DND-41 (cell line): ENCODE measurements at regions not wholly inside any gene's neighbourhood (a gene's known extent, or its start where the extent isn't known, plus 50 kb on each side); places are given as distances from the start of the nearest gene placed in this dataset.

ENCODE experiments used
- ATAC-seq: fragments of 200-7000 bp; cut with Tn5 transposase; 3 replicates; pipeline ENCODE4 v1.9.1; 2021; ENCODE audit warnings: low read depth; ENCODE audit not compliant: insufficient read depth
- DNase-seq: peaks from one replicate; pipeline ENCODE4 v3.0.0-alpha.2; 2020
- H2AFZ ChIP-seq: 2 replicates; pipeline ENCODE4 v1.6.0; 2012; ENCODE audit warnings: low read depth, low read length
- H3K27ac ChIP-seq: 2 replicates; pipeline ENCODE4 v1.5.1; 2012; ENCODE audit warnings: low read length, inconsistent platforms
- H3K27me3 ChIP-seq: fragments of 200-600 bp; sonication (generic); 2 replicates; pipeline ENCODE4 v1.6.0; 2012; ENCODE audit warnings: low read length, mild to moderate bottlenecking, inconsistent platforms; ENCODE audit not compliant: insufficient read depth, poor library complexity
- H3K36me3 ChIP-seq: 2 replicates; pipeline ENCODE4 v1.5.1; 2012; ENCODE audit warnings: low read length, inconsistent platforms; ENCODE audit not compliant: insufficient read depth
- H3K4me1 ChIP-seq: 2 replicates; pipeline ENCODE4 v1.5.1; 2012; ENCODE audit warnings: mild to moderate bottlenecking, low read length; ENCODE audit not compliant: insufficient read depth
- H3K4me2 ChIP-seq: 2 replicates; pipeline ENCODE4 v1.6.0; 2012; ENCODE audit warnings: mild to moderate bottlenecking, moderate library complexity, low read length, inconsistent platforms; ENCODE audit not compliant: insufficient read depth
- H3K4me3 ChIP-seq, 2 experiments: fragments of 200-600 bp in 1 of 2; shearing (Covaris generic) in 1 of 2; 2 replicates each; pipeline ENCODE4 v1.5.1; 2012 to 2016; ENCODE audit warnings: inconsistent platforms in 2 of 2, low read length in 2 of 2, mild to moderate bottlenecking in 2 of 2, low read depth in 1 of 2, moderate library complexity in 1 of 2
- H3K79me2 ChIP-seq: 2 replicates; pipeline ENCODE4 v1.6.0; 2012; ENCODE audit warnings: low read length, inconsistent platforms; ENCODE audit not compliant: insufficient read depth
- H3K9ac ChIP-seq: 2 replicates; pipeline ENCODE4 v1.6.0; 2012; ENCODE audit warnings: low read depth, mild to moderate bottlenecking, inconsistent platforms, low read length, moderate library complexity
- H3K9me3 ChIP-seq: 2 replicates; pipeline ENCODE4 v1.5.1; 2012; ENCODE audit warnings: low read length, moderate library complexity, mild to moderate bottlenecking, inconsistent platforms; ENCODE audit not compliant: insufficient read depth, severe bottlenecking
- H4K20me1 ChIP-seq: 2 replicates; pipeline ENCODE4 v1.6.0; 2012; ENCODE audit warnings: low read length; ENCODE audit not compliant: insufficient read depth
- EZH2 ChIP-seq: IDR thresholded peaks from 3 replicates; pipeline ENCODE4 v1.6.1; 2012; ENCODE audit warnings: borderline replicate concordance, low read depth, mild to moderate bottlenecking, moderate library complexity, low read length, inconsistent platforms; ENCODE audit not compliant: severe bottlenecking
- TF ChIP-seq, protein P1 (sequence below): IDR thresholded peaks from 2 replicates; pipeline ENCODE4 v1.5.1; 2012; ENCODE audit warnings: borderline replicate concordance, low read length, moderate library complexity, mild to moderate bottlenecking; ENCODE audit not compliant: poor library complexity, severe bottlenecking; ENCODE audit errors: extremely low read depth

DNA sequence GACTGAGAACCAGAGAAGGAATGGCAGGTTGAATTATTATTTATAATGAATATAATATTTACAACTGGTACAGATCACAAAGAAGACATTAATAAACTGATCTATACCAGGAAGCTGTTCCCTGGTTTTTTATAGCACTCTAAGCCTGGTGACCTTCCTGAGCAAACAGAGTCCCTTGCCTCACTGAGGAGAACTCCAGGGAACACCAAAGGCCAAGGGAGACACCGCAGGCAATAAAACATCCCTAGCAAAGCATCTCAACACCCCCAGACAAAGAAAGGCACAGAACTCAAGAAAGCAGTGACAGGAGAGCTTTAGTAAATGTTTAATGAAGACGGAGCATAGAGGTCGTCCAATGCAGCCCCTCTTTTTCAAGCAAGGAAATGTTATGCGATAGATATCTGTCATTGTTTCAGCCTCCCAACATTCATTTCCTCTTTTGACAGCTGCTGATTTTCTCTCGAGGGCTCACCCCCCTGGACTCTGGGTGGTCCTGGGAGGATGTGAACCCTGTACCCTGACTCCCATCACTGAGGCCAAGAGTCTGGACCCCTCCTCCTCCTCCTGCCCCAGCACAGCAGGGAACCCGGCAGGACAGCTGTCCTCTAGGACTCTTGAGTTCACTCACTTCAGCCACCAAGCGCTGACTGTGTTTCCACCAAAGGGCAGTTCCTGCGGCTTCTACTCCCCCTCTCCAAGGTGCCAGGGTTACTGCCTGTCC is 342.5 kb upstream of the GATB start:
- no peak overlapping the region for H3K4me2 ChIP-seq
- H3K27me3 ChIP-seq, result no peaks in the 10 kb centered on the region
- H4K20me1 ChIP-seq, result no peaks in the 10 kb centered on the region
- no peaks in the 10 kb centered on the region for H3K79me2 ChIP-seq
- no peak overlapping the region for H3K4me3 ChIP-seq
- no peaks in the 10 kb centered on the region for H3K36me3 ChIP-seq
- H3K4me1 ChIP-seq, result peaks cover 54% of the 10 kb centered on the region
- ATAC-seq, result no peak
- H3K27ac ChIP-seq, result peak overlapping the region; percentile 11
- H2AFZ ChIP-seq, result no peak overlapping the region
- H3K9ac ChIP-seq, result no peak overlapping the region
- H3K9me3 ChIP-seq, result no peaks in the 10 kb centered on the region
- TF ChIP-seq, protein P1, sequence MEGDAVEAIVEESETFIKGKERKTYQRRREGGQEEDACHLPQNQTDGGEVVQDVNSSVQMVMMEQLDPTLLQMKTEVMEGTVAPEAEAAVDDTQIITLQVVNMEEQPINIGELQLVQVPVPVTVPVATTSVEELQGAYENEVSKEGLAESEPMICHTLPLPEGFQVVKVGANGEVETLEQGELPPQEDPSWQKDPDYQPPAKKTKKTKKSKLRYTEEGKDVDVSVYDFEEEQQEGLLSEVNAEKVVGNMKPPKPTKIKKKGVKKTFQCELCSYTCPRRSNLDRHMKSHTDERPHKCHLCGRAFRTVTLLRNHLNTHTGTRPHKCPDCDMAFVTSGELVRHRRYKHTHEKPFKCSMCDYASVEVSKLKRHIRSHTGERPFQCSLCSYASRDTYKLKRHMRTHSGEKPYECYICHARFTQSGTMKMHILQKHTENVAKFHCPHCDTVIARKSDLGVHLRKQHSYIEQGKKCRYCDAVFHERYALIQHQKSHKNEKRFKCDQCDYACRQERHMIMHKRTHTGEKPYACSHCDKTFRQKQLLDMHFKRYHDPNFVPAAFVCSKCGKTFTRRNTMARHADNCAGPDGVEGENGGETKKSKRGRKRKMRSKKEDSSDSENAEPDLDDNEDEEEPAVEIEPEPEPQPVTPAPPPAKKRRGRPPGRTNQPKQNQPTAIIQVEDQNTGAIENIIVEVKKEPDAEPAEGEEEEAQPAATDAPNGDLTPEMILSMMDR, result no peak
- no peak for TF ChIP-seq EZH2
- DNase-seq, result no peak

DNA sequence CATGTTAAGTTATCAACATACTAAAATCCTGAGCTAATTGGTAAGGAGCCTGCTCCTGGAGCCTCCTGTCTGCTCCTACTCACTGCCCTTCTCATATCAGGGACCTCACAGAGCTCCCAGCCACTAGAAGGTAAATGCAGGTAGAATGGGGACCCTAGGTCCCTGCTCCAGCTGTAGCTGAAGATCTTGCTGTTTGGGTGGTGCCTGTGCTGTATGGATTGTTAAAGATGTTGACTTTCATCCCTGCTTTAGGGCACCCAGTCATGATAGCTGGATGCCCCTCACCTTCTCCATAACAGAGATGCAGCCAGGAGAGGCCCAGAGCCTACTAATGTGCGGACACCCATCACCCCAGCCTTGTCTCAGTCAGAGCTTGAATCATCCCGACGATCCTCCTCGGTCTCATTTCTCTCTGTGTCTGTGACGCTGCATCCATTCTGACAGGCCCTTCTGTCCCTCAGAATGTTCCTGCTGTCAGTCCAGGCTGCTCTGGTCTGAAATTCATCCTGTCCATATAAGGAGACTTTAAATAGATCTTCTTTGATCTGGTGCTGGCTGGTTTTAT is 341.7 kb upstream of the GATB start:
- Histone ChIP-seq H3K27me3 (no peaks in the 10 kb centered on the region), H3K9ac (peak overlapping the region; percentile 7; the same call in 1 of the 2 replicates), H3K36me3 (no peaks in the 10 kb centered on the region), H3K27ac (peak overlapping the region; percentile 95), H3K4me2 (no peak overlapping the region), H4K20me1 (no peaks in the 10 kb centered on the region), H2AFZ (no peak overlapping the region), H3K4me1 (peaks cover 59% of the 10 kb centered on the region), H3K9me3 (no peaks in the 10 kb centered on the region), H3K79me2 (no peaks in the 10 kb centered on the region), H3K4me3 (no peak overlapping the region)
- ATAC-seq (no peak), DNase-seq (no peak)
- TF ChIP-seq, protein P1, result no peak
- TF ChIP-seq EZH2, result no peak

- Histone ChIP-seq H3K4me1 (peaks cover 64% of the 10 kb centered on the region), H3K36me3 (no peaks in the 10 kb centered on the region), H3K27me3 (no peaks in the 10 kb centered on the region), H4K20me1 (no peaks in the 10 kb centered on the region), H3K4me2 (peak overlapping the region; percentile 61), H3K9ac (peak overlapping the region; percentile 51), H3K79me2 (no peaks in the 10 kb centered on the region), H3K4me3 (peak overlapping the region in 1 of 2 experiments; percentile 38; a peak in 2 of 4 replicates), H3K27ac (peak overlapping the region; percentile 95), H3K9me3 (no peaks in the 10 kb centered on the region), H2AFZ (peak overlapping the region; percentile 64; the same call in 1 of the 2 replicates)
- TF ChIP-seq EZH2, result no peak
- TF ChIP-seq, protein P1, result no peak
- DNase-seq, result no peak
- ATAC-seq, result no peak
Measured at GRCh38 chr4:152101556-152102435, 341.0 kb upstream of the GATB start.
